ENCODE measurements at regions not wholly inside any gene's neighbourhood (a gene's known extent, or its start where the extent isn't known, plus 50 kb on each side); places are given as distances from the start of the nearest gene placed in this dataset.

DNA sequence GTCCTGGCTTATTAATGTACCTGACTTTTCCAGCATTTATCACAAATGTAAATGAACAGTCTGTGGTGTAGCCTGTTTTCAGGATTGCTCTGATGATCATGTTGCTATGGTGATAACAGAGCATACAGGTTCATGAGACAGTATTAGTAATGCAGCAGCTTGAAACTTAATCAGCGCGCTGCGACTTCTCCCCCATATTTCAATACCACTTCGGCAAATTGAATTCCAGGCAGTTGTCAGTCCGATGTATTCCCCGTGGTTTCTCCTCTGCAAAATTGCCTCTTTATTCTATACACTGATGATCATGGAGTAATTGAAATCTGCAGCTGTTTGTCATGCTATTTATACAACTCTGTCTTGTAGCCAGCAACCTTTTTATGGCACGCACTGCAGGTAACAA lies 239.3 kb downstream of the C4orf33 start:
- H3F3A ChIP-seq (ENCODE audit: insufficient read depth, low read length, poor library complexity, severe bottlenecking), result peaks cover 17% of the 10 kb centered on the region
- peak overlapping the region; percentile 46 for H3K9ac ChIP-seq (ENCODE audit: low read length)
- no peaks in the 10 kb centered on the region for H3K9me2 ChIP-seq (ENCODE audit: insufficient read depth, low read length)
- H3K27ac ChIP-seq (ENCODE audit: low read length), result peak overlapping the region; percentile 81
- H3K4me2 ChIP-seq (ENCODE audit: low read length), result peak overlapping the region; percentile 95
- H3K79me2 ChIP-seq (replicated peaks; ENCODE audit: insufficient read depth, low read length), result no peaks in the 10 kb centered on the region
- no peaks in the 10 kb centered on the region for H3K27me3 ChIP-seq (ENCODE audit: insufficient read depth, low read depth, low read length)
- no peaks in the 10 kb centered on the region for H4K20me1 ChIP-seq (ENCODE audit: insufficient read depth)
- H3K9me3 ChIP-seq (ENCODE audit: low read length), result no peaks in the 10 kb centered on the region
- no peaks in the 10 kb centered on the region for H3K36me3 ChIP-seq (ENCODE audit: insufficient read depth, low read length)
- TF ChIP-seq, protein P1, sequence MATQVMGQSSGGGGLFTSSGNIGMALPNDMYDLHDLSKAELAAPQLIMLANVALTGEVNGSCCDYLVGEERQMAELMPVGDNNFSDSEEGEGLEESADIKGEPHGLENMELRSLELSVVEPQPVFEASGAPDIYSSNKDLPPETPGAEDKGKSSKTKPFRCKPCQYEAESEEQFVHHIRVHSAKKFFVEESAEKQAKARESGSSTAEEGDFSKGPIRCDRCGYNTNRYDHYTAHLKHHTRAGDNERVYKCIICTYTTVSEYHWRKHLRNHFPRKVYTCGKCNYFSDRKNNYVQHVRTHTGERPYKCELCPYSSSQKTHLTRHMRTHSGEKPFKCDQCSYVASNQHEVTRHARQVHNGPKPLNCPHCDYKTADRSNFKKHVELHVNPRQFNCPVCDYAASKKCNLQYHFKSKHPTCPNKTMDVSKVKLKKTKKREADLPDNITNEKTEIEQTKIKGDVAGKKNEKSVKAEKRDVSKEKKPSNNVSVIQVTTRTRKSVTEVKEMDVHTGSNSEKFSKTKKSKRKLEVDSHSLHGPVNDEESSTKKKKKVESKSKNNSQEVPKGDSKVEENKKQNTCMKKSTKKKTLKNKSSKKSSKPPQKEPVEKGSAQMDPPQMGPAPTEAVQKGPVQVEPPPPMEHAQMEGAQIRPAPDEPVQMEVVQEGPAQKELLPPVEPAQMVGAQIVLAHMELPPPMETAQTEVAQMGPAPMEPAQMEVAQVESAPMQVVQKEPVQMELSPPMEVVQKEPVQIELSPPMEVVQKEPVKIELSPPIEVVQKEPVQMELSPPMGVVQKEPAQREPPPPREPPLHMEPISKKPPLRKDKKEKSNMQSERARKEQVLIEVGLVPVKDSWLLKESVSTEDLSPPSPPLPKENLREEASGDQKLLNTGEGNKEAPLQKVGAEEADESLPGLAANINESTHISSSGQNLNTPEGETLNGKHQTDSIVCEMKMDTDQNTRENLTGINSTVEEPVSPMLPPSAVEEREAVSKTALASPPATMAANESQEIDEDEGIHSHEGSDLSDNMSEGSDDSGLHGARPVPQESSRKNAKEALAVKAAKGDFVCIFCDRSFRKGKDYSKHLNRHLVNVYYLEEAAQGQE (IDR thresholded peaks at IDR 0.05; ENCODE audit: borderline replicate concordance), result peak; percentile 88
- TF ChIP-seq RAD21 (conservative IDR thresholded peaks at IDR 0.05) (peak; percentile 33), EP300 (conservative IDR thresholded peaks at IDR 0.05; ENCODE audit: poor library complexity, severe bottlenecking) (peak; percentile 89), TAF1 (IDR thresholded peaks at IDR 0.05; ENCODE audit: low read depth) (no peak), POLR2AphosphoS5 (IDR thresholded peaks at IDR 0.05) (peak; percentile 93), SMC3 (conservative IDR thresholded peaks at IDR 0.05; ENCODE audit: poor library complexity) (no peak), EZH2 (IDR thresholded peaks at IDR 0.05; ENCODE audit: borderline replicate concordance, insufficient read depth, low read length, poor library complexity, severe bottlenecking) (no peak), MXI1 (conservative IDR thresholded peaks at IDR 0.05; ENCODE audit: poor library complexity, severe bottlenecking) (no peak)
- TF ChIP-seq, protein P2, sequence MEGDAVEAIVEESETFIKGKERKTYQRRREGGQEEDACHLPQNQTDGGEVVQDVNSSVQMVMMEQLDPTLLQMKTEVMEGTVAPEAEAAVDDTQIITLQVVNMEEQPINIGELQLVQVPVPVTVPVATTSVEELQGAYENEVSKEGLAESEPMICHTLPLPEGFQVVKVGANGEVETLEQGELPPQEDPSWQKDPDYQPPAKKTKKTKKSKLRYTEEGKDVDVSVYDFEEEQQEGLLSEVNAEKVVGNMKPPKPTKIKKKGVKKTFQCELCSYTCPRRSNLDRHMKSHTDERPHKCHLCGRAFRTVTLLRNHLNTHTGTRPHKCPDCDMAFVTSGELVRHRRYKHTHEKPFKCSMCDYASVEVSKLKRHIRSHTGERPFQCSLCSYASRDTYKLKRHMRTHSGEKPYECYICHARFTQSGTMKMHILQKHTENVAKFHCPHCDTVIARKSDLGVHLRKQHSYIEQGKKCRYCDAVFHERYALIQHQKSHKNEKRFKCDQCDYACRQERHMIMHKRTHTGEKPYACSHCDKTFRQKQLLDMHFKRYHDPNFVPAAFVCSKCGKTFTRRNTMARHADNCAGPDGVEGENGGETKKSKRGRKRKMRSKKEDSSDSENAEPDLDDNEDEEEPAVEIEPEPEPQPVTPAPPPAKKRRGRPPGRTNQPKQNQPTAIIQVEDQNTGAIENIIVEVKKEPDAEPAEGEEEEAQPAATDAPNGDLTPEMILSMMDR (IDR thresholded peaks at IDR 0.05; ENCODE audit: poor library complexity, severe bottlenecking), result no peak
- peak overlapping the region; percentile 51 for H3K4me3 ChIP-seq (ENCODE audit: low read length)
- no peak overlapping the region for H2AFZ ChIP-seq (ENCODE audit: low read depth, low read length)

DNA sequence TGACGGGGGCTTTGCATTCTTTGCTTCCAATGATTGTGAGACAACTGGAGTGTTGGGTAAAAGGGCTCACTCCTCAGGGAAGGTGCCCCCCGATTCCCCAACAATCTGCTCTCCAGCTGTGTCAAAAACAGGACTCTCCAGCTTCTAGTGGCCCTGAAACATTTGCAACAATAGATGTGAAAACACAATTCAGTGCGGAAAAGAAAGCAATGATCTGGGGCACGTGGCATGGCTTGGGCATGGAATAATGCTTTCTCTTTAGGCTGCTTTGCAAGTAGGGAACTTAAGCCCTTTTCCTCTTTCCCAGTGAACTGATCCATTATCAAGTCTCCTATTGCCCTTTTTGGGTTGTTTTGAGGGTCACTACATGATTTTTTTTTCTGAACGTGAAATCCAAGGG lies 239.9 kb downstream of the C4orf33 start:
- H3K9me2 ChIP-seq (ENCODE audit: insufficient read depth, low read length), result no peaks in the 10 kb centered on the region
- H3K9me3 ChIP-seq (ENCODE audit: low read length), result no peaks in the 10 kb centered on the region
- no peaks in the 10 kb centered on the region for H4K20me1 ChIP-seq (ENCODE audit: insufficient read depth)
- H3K4me3 ChIP-seq (ENCODE audit: low read length), result peak overlapping the region; percentile 51
- H3K36me3 ChIP-seq (ENCODE audit: insufficient read depth, low read length), result no peaks in the 10 kb centered on the region
- peak overlapping the region; percentile 81 for H3K27ac ChIP-seq (ENCODE audit: low read length)
- no peak for TF ChIP-seq RAD21 (conservative IDR thresholded peaks at IDR 0.05)
- no peak for TF ChIP-seq POLR2AphosphoS5 (IDR thresholded peaks at IDR 0.05)
- TF ChIP-seq, protein P2 (IDR thresholded peaks at IDR 0.05; ENCODE audit: poor library complexity, severe bottlenecking), result no peak
- TF ChIP-seq EP300 (conservative IDR thresholded peaks at IDR 0.05; ENCODE audit: poor library complexity, severe bottlenecking), result no peak
- no peak for TF ChIP-seq MXI1 (conservative IDR thresholded peaks at IDR 0.05; ENCODE audit: poor library complexity, severe bottlenecking)
- no peak for TF ChIP-seq TAF1 (IDR thresholded peaks at IDR 0.05; ENCODE audit: low read depth)
- no peak for TF ChIP-seq SMC3 (conservative IDR thresholded peaks at IDR 0.05; ENCODE audit: poor library complexity)
- TF ChIP-seq, protein P1 (IDR thresholded peaks at IDR 0.05; ENCODE audit: borderline replicate concordance), result no peak
- H3K27me3 ChIP-seq (ENCODE audit: insufficient read depth, low read depth, low read length), result no peaks in the 10 kb centered on the region
- H2AFZ ChIP-seq (ENCODE audit: low read depth, low read length), result peak overlapping the region; percentile 19
- peak overlapping the region; percentile 38 for H3K9ac ChIP-seq (ENCODE audit: low read length)
- peak overlapping the region; percentile 95 for H3K4me2 ChIP-seq (ENCODE audit: low read length)
- no peaks in the 10 kb centered on the region for H3K79me2 ChIP-seq (replicated peaks; ENCODE audit: insufficient read depth, low read length)
- peaks cover 17% of the 10 kb centered on the region for H3F3A ChIP-seq (ENCODE audit: insufficient read depth, low read length, poor library complexity, severe bottlenecking)

Measured in neural cell (in vitro differentiated cells).